NOMO-1 treated with dmso at 0.1 percent for 144 hours (cell line): ENCODE measurements at regions not wholly inside any gene's neighbourhood (a gene's known extent, or its start where the extent isn't known, plus 50 kb on each side); places are given as distances from the start of the nearest gene placed in this dataset.

Experiments used
- DNase-seq: peaks from one replicate; lab custom pipeline; 2025; ENCODE audit not compliant: unreplicated experiment; lab: John Stamatoyannopoulos, UW

GRCh38 chr18:78679031-78679430 lies 300.6 kb upstream of the SALL3 start:
- no peak for DNase-seq

- no peak for DNase-seq
These were observed 299.9 kb upstream of the SALL3 start for GRCh38 chr18:78679613-78680260.

- no peak for DNase-seq
These were observed 298.2 kb upstream of the SALL3 start for GRCh38 chr18:78681396-78681795.

- no peak for DNase-seq
These were observed 297.7 kb upstream of the SALL3 start for GRCh38 chr18:78681934-78682333.

- no peak for DNase-seq
These were observed 296.9 kb upstream of the SALL3 start for GRCh38 chr18:78682716-78683115.

- no peak for DNase-seq
These were observed 296.2 kb upstream of the SALL3 start for GRCh38 chr18:78683191-78684010.

- DNase-seq, result no peak
These were observed 294.2 kb upstream of the SALL3 start for GRCh38 chr18:78685250-78685979.

- no peak for DNase-seq
These were observed 293.6 kb upstream of the SALL3 start for GRCh38 chr18:78685980-78686530.

GRCh38 chr18:78686976-78687685 lies 292.5 kb upstream of the SALL3 start:
- no peak for DNase-seq

- no peak for DNase-seq
These were observed 291.9 kb upstream of the SALL3 start for GRCh38 chr18:78687736-78688135.

GRCh38 chr18:78688249-78688648 lies 291.4 kb upstream of the SALL3 start:
- no peak for DNase-seq

- no peak for DNase-seq
These were observed 290.7 kb upstream of the SALL3 start for GRCh38 chr18:78688916-78689315.

- no peak for DNase-seq
These were observed 290.0 kb upstream of the SALL3 start for GRCh38 chr18:78689606-78690005.

GRCh38 chr18:78692105-78692504 lies 287.5 kb upstream of the SALL3 start:
- DNase-seq, result no peak

GRCh38 chr18:78693429-78693828 lies 286.2 kb upstream of the SALL3 start:
- no peak for DNase-seq

GRCh38 chr18:78696698-78697435 lies 282.8 kb upstream of the SALL3 start:
- no peak for DNase-seq

GRCh38 chr18:78697446-78697845 lies 282.2 kb upstream of the SALL3 start:
- no peak for DNase-seq

GRCh38 chr18:78698914-78699313 lies 280.7 kb upstream of the SALL3 start:
- DNase-seq, result no peak

- no peak for DNase-seq
These were observed 280.1 kb upstream of the SALL3 start for GRCh38 chr18:78699499-78699898.

GRCh38 chr18:78701771-78702396 lies 277.7 kb upstream of the SALL3 start:
- DNase-seq, result no peak
